PC-9 (cell line): ENCODE measurements at regions not wholly inside any gene's neighbourhood (a gene's known extent, or its start where the extent isn't known, plus 50 kb on each side); places are given as distances from the start of the nearest gene placed in this dataset.

Experiments
- CTCF ChIP-seq: fragments of 200-600 bp; sonication (generic); conservative IDR thresholded peaks from 2 replicates; pipeline ENCODE4 v1.6.1; 2017; ENCODE audit warnings: mixed run types, antibody characterized with exemption, mild to moderate bottlenecking, moderate library complexity
- EZH2 ChIP-seq: fragments of 200-600 bp; sonication (generic); IDR thresholded peaks from 2 replicates; pipeline ENCODE4 v1.8.0; 2017; ENCODE audit warnings: antibody characterized with exemption, low read depth

- TF ChIP-seq EZH2: no peak
- TF ChIP-seq CTCF: no peak
These were observed 728.5 kb upstream of the MARCKS start for GRCh38 chr6:113128661-113129060.
